HG02981 (cell line): ENCODE measurements at regions not wholly inside any gene's neighbourhood (a gene's known extent, or its start where the extent isn't known, plus 50 kb on each side); places are given as distances from the start of the nearest gene placed in this dataset.
A peak's percentile ranks its signal among the peaks of the same experiment; 100 is the strongest.

Source experiments
- ATAC-seq: cut with Tn5 transposase; IDR thresholded peaks from one replicate; pipeline ENCODE4 v1.9.1; 2021; ENCODE audit warnings: mild to moderate bottlenecking, moderate library complexity; ENCODE audit not compliant: unreplicated experiment

DNA sequence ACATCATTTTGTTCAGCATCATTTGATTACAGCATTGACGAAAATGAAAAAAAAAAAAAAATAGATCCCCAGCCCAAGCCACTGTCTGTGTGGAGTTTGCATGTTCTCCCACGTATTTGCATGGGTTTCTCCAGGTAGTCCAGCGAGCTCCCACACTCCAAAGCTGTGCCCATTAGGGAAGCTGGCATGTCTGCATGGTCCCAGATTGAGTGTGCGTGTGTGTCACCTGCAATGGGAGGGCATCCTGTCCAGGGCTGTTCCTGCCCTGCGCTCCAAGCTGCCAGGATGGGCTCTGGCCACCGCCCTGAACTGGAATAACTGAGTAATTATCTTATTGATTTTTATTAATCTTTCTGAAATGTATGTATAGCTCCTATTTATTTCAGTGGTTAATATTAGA, 88.6 kb downstream of the KLF12 start:
- ATAC-seq = no peak

DNA sequence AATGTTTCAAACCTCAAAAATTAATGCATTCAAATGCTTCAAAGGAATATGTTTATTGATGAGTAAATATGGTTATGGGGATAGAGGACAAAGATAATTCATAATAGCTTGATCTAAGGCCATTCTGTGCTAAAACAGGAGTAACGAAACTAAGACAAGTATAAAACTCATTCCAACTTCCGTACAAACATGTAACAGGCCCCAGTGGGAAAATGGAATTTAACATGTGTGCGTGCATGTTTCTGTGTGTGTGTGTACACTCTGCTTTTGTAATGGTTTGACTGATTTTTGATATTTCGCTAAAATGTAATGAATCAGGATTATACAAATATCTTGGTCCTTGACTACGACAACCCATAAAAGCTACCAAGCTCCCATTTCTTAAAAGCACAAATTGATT, 91.0 kb downstream of the KLF12 start:
- no peak for ATAC-seq

DNA sequence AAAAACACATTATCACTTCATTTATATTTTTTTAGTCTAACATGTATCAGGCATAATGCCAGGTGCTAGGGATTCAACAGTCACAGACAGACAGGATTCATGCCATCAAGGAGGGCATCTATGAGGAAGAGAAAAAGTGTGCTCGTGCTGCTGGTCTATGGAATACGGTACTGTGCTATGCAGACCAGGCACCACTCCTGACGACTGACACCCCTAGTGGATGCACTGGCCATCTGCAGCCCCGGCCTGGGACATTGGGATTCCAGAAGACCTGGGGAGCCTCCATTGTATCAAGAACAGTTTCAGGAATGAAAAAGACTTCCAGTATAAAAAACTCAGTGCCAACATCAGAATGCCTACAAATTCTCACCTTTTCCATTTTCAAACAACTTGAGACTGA, 94.0 kb downstream of the KLF12 start:
- peak; percentile 80 for ATAC-seq

DNA sequence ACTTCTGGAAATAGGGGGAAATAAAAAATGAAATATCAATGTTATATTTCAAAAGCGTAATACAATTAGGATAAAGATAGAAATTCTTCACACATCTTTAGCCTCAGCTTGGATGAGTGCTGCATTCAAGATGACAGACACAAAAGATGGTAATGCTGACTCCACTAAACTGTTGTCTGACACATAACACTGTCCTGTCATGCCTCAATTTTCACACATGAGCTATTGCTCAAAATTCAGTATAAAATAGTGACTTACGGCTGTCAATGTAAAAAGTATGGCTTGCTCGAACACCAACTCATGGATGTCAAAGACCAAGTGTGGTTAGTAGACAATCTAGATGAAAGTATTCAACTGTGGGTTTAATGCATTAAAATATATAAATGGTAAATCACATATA, 94.5 kb downstream of the KLF12 start:
- ATAC-seq = no peak

DNA sequence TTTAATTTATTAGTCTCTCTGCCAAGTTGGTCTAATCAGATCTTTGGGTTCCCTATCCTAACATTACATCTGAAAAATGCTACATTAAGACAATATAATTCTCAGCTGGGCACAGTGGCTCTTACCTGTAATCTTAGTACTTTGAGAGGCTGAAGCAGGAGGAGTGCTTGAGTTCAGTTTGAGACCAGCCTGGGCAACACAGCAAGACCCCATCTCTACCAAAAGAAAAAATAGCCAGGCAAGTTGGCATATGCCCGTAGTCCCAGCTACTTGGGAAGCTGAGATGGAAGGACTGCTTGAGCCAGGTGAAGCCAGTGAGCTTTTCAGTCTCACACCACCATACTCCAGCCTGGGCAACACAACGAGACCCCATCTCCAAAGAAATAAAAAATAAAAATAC, 95.0 kb downstream of the KLF12 start:
- ATAC-seq = no peak

DNA sequence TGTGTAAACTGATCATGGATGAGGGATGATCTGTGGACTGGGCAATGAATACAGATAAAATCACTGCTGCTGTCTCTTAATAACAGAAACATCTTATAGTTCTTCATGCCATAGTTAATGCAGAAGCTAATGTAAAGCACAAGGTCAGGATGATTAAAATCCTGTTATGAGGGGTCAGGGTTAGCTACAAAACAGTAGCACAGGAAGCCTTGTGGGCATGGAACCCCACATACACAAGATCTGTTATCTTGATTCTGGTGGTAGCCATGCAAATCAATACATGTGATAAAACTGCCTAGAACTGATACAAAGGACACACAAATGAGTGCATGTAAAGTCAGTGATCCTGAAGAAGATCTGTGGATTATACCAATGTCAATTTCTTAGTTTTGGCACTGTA, 96.4 kb downstream of the KLF12 start:
- no peak for ATAC-seq

DNA sequence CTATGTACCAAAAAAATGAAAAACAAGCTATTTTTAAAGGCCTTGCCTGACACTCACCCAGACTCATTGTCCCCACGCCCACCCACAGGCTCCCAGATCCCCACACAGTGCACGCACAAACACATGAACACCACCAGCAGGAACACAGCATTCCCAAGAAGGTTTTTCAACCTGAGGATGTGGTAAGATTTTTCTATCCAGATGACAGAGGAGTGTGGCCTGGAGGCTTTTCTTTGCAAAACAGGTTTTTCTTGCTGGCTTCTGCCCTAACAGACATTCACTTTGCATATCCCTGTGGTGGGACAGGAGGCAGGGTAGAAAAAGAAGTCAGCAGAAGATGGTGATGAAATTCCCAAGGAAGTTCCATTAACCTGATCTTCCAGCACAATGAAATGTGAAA, 97.8 kb downstream of the KLF12 start:
- no peak for ATAC-seq

DNA sequence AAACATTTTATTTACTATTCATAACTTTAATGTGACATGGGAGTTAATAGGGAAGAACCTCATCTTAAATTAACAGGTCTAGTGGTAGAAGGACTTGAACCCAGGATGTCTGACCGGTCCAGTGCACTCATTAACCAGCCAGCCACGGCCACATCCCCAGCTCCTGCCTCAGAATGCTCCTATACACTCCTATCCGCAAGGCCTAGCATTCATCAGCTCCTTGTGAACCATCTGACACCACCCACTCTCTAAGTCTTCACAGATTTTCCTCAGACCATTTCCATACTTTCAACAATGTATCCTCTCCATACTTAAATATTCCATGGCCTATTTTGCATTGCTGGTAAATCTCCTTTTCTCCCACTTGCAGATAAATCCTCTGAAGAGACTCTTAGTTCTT, 98.3 kb downstream of the KLF12 start:
- ATAC-seq = no peak

DNA sequence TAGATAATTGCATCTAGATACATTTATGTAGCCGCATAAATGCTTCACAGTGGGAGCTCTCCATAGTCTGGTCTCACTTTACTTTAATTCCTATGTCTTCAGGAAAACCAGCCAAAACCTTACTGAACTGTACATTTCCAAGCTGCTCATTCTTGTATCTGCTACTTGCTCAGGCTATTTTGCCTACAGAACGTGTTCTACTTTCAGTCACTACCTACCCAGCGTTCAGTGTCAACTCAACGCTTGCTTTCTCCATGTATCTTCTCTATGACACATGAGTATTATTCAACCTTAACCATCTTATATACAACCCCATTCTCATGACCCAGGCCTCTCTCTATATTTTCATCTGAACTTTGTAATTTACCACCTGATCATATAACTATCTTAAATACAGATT, 101.9 kb downstream of the KLF12 start:
- no peak for ATAC-seq

DNA sequence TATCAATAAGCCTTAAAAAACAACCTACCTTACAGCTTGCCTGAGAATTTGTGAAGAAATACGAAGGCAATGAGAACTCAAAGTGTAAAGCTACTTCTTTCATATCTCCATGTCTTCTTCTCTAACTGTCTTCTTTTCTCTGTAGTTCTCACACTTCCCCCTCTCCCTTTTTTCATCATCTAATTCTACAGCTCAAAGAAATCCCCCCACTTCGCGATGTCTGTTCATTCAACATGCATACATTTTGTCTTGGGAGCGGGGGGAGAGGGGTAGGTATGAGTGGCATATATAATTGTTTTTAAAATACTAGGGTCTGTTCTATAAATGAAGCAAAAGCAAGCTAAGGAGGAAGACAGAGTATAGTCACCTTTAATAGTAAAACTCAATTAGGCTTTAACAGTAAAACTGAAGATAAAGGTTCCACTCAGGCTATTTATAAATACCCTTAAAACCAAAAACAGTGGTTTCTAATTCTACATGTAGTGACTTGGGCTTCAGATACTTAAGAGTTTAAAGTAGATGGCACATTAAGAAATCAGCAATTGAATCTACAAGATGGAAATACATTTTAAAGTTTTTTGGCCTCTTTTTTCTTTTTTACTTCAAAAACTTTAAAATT, 106.9 kb downstream of the KLF12 start:
- ATAC-seq = peak; percentile 30

DNA sequence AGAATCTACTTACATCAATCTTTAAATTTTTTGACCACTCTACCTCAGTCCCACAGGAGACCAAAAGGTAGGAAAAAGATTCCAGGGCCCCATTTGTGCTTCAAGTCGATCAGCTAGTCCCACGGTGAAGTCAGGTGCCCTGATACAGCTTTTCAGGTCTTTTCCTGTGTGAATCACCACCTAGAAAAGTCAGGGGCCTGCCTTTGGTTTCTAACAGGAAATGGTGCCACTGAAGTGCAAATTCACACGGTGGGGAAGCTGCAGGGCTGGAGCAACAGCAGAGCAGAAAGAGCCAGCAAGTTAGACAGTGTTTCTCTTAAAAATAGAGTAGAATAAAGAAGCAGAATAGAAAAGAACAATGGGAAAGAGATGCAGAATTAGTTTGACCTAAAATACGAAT, 107.5 kb downstream of the KLF12 start:
- ATAC-seq = peak; percentile 90

DNA sequence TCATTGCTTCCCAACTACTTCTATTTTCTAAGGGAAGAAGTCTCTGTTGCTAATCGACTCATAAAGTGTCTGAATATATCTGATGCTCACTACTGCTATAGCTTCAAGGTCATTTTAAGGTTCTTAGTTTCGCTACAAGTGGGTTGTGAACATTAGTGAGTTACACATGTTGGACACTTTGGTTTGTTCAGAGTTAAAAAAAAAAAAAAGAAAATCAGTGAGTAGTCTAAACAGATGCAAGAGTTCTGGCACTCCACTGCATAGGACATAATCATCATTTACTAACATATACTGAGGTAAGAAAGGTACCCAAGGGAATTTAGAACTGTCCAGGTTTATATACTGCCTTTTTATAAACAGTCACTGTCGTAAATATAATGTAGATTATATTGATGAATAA, 108.8 kb downstream of the KLF12 start:
- no peak for ATAC-seq

DNA sequence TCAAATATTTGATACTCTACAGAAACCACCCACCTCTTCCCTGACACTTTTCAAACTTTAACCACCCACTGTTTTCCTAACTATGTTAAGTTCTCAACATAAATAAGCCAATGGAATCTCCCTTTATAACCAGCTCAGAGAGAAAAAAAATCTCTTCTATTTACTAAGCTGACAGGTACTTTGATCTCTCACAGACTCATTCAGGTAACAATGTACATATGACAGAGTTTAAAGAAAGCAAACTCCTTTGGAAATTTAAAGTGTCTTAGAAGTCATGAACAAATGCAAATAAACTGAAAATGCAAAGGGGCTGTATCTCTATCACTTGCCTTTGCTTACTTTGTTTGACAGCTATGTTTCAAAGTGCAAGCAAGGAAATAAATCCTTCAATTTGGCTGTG, 109.3 kb downstream of the KLF12 start:
- ATAC-seq = no peak

DNA sequence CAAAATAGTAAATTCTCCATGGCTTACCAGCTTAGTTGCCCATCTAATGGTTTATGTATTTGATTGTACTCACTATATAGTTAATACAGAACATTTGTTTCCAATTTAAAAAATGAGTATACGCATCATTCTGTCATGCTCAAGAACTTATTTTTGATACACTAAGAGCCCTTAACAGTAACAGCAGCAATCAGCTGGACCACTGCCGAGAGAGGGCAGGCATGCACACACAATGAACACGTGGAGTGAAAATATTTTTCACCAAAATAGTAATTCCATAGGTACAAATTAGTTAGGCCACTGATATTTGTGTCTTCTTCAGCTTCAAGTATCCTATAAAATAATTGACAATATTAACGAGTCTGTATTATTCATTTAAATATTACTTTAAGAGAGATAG, 109.9 kb downstream of the KLF12 start:
- no peak for ATAC-seq

DNA sequence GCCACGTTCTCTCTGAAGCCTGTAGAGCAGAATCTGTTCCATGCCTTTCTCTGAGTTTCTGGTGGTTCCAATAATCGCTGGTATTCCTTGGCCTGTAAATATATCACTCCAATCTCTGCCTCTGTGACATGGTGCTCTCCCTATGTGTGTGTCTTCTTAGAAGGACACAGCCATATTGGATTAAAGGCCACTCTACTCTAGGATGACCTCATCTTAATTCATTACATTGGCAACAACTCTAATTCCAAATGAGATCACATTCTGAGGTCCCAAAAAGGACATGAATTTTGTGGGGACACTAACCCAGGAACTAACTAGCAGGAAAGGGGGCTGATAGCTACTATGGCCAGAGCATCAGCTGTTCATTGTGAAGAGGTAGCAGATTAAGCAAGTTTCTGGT, 110.7 kb downstream of the KLF12 start:
- ATAC-seq = no peak

DNA sequence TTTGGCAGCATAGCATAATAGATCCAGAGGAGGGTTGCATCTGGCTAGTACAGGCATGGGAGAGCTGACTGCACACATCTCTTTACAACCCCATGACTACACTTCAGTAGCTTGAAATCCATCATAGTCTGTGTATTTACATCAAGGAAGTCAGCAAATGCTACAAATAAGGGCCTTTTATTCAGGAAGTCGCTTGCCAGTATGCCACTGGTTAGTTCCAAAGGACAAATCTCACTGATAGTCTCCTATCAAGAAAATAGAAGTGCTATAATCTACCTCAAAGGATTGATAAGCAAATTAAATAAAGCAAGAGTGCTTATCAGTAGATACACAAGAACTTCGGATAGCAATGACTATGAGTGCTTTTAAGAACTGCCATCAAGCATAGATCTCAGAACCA, 112.7 kb downstream of the KLF12 start:
- ATAC-seq = no peak

DNA sequence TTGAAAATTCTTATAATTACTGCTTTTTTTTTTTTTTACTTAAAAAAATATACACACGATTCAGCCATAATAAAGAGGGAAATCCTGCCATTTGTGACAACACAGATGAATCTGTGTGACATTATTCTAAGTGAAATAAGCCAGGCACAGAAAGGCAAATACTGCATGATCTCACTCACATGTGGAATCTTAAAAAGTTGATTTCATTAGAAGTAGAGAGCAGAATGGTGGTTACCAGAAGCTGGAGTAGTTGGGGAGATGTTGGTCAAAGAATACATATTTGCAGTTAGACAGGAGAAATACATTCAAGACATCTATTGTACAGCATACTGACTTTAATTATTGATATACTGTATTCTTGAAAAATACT, 116.2 kb downstream of the KLF12 start:
- ATAC-seq = no peak

DNA sequence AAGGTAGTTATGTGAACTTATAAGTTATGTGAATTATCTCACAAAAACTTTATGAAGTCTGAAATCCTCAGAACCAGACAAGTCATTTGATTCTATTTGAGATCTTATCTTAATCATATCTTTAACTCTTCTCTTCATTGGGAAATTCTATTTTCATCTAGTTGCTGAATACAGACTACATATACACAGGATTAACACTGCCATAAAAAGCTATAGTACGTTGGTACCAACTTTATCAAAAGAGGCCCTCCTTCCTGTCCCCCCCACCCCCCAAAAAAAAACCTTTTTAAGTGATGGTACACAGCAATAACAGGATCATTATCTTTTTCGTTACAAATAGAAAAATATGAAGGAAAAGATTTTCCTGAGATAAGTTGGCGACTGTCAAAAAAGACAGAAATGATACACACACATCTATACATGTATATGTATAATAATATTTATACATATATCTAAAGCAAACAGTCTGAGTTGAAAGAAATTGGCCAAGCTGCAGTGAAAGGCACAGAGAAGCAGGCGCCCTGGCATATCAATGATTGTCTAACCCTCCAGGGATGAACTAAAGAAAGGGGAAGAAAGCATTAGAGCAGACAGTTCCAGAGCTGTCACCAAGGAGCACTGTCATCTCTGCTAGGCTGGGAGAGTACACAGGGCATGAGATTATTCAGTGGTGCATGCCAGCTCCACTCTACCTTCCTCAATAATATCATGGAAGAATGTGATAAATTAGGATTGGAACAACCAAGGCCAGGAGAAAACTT, 116.7 kb downstream of the KLF12 start:
- ATAC-seq = peak; percentile 82

DNA sequence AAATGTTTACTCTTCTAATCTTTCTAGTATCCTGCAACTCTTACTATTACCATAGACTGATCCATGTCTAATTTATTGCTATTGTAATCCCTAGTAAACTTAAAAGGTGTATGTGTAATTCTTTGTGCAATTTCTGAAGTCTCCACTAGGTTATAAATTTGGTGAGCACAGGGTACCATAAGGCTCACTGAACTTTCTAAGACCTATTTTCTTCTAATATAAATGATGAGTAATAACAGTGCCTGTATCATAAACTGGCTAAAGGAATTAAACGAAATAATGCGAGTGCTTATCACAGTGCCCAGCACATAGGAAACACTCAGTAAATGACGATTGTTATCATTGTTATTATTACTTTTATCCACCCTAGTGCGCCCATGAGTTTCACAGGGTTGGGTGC, 119.1 kb downstream of the KLF12 start:
- ATAC-seq = peak; percentile 72

DNA sequence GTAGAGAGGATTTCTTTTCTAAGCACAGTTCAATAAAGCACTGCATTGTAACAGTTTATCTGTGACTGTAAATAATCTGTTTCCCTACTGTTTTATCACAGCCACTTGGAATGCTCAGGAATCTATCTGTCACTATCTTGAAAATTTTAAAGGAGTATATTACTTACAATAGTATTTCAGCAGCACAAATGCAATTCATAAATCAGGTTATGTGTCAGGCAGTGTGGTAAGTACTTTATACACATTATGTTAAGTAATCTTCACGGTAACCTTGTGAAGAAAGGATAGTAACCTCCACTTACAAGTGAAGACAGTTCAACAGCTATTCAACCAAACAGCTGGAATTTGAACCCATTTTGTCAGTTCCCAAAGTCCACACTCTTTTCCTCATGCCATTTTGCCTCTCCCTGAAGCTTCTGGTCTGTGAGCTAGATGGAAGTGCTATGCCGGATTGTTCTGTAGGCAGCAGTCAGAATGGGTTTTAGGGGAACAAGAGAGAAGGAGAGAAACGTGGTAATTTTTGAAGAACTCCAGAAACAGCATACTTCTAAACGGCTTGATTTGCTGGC, 125.0 kb downstream of the KLF12 start:
- ATAC-seq = no peak

DNA sequence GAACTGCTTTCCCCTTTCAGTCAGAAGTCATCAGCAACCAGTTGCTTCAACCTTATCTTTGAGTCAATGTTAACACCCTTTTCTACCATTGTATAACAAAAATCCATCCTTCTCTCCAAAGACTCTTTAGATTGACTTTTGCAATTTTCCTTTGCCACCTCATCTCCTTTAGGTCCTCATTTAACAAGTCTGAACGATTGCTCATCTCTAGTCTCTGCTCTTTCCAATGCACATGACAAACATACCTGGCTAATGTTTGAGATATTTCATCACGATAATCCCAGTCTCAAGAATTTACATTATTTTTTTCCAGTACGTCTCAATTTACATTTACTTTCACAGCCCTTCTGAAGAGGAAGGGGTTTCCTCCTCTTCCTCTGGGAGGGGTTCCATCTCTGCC, 127.5 kb downstream of the KLF12 start:
- no peak for ATAC-seq

DNA sequence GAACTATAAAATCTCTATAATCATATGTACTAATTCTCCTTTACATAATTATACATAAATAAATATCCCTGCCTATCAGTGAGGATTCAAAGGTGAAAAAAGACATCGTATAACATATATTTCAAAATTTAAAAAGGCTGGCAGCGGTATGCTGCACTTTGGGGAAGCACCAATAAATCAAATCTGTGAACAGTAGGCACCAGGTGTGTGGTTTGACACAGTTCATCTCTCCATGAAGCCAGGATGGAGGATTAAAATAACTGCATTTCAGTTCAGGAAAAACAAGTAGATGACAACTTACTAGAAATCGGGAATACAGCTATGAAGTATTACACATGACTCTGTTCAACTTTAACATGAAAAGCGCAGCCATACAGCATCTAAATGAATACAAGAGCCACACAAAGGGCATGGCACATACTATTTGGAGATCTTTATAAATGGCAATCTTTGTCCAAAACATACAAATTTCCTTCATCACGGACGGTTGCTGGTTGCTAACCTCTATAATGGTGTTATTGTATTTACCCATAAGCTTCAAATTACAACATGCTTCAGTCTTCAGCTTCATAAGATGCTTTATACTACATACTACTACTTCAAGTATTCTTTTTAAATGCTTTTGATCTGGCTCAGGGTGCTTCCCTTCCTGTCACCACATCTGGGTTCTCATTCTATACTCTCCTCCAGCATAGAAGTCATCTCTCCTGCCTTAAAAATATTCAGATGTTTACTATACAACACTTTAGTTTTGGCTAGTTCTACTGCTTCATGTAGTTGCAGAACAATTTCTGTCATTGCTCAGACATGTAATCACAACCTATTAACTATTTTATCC, 128.7 kb downstream of the KLF12 start:
- ATAC-seq = no peak
